IPS DF 4.7 (cell line): ENCODE measurements at regions not wholly inside any gene's neighbourhood (a gene's known extent, or its start where the extent isn't known, plus 50 kb on each side); places are given as distances from the start of the nearest gene placed in this dataset.
"Not testable (repeated sequence)": the region's sequence is repeated elsewhere in the genome, so short reads cannot be mapped to it uniquely, and the experiment has no call there.

ENCODE experiments used
- DNase-seq: peaks from one replicate; pipeline ENCODE4 v3.0.0-alpha.2; 2013; ENCODE audit warnings: low spot score; ENCODE audit errors: extremely low read depth

DNA sequence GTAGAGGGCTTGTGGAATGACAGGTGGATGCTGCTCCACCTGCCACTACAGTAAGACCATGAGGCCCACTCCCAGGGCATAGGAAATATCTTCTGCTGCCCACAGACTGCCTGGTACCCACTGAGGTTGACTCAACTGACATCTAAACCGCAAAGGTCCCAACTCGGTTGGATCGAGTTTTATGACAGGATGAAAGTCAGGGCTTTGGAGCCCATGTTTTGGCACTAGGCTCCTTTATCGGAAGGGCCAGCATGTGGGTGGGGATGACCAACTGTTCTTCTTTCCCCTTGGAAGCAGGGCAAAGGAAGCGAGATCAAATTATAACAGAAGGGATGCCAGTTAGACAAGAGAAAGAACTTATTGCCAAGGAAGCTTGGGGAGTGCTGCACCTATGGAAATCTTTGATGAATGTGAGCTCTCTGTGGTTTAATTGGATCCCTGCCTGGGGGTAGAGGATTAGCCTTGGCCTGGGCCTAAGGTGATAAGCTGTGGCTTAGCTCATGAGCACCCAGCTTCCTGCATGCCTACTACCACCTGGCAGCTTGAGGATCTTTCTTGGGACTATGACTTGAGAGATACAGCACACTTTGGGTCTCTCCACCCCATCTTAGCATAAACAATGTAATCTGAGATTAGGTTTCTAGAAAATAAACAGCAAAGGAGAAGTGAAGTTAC, 121.8 kb downstream of the KCNA5 start:
- no peak for DNase-seq

- DNase-seq, result no peak
Measured at GRCh38 chr12:5166976-5167375, 123.3 kb downstream of the KCNA5 start.

DNA sequence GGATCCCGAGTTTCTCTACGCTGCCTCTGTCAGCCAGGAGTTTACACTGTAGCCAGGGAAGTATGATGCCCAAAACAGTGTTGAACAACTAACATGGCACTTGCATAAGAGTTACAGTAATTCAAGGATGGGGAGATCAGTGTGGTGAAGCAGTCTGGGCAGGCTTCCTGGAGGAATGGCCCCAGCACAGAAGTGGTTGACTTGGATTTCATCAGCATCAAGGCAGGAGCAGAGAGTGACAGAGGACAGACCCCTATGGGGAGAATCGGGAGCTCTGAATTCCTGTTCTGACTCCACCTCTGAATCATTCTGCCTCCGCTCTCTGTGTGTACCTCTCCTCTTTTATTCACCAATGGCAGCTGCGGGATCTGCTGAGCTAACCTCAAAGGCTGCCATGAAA, 124.5 kb downstream of the KCNA5 start:
- DNase-seq, result no peak

GRCh38 chr12:5170844-5171243, 127.2 kb downstream of the KCNA5 start:
- no peak for DNase-seq

DNA sequence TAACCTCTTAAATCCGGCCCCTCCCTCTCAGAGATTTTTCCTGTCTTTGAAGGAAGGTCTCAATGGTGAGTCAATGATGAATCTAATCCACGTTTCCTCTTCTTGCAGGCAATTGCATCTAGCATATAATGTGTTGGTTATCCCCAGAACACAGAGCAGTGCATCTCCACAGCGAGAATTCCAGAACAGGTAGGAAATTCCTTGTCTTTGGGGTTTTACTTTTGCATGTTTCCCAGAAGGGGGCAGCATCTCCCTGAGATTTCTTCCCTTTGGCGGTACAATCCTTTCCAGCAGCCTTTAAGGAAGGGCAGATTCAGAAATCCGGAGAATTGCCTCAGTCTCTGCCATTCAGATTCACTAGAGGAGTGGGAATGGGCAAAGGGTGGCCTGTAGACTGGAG, 128.0 kb downstream of the KCNA5 start:
- peak; percentile 38 for DNase-seq

GRCh38 chr12:5172886-5173285, 129.2 kb downstream of the KCNA5 start:
- DNase-seq, result no peak

DNA sequence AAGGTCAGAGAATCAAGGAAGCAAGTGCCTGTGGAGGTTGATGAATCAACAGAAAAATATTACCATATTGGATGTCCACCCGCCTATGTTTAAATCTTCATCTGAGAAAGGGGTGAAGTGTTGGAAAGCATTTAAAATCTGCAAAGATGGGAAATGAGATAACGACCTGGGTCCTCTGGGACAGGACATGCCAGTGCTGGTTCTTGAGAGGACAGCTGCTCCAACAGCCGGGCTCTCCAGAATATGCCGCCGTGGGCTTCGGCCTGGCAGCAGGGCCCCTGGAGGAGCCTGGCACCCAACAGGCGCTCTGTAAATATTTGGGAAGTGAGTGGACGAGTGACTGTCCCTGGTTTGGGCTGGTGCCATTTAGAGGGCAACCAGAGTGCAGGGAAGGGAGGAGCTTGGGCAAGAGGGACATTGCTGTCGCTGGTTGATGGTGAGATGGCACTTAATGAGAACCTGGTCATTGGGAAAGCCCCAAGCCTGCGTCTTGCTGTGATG, 129.9 kb downstream of the KCNA5 start:
- no peak for DNase-seq

DNA sequence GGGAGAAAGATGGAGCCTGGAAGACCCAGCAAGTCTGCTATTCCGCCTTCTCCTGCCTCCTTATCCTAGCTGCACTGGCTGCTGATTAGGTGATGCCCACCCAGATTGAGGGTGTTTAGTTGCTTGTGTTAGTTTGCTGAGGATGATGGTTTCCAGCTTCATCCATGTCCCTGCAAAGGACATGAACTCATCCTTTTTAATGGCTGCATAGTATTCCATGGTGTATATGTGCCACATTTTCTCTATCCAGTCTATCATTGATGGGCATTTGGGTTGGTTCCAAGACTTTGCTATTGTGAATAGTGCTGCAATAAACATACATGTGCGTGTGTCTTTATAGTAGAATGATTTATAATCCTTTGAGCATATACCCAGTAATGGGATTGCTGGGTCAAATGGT, 131.7 kb downstream of the KCNA5 start:
- not testable (repeated sequence) for DNase-seq

DNA sequence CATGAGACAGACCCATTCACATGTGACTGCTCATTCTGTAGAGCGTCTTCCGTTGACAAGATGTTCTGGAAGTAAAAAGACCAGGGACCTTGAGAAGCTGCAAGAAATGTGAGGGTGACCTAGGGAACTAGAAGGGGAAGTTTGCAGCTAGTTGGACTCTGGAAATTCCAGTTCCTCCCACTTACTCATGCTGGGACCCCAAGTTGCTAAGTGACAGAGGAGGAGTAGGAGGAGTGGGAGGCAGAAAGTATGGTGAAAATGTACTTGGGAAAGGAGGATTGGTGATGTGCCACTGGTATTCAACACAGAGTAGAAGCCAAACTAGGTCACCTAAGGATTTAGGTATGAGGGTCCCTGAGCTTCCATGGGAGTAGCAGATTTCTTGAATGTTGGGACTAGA, 132.4 kb downstream of the KCNA5 start:
- no peak for DNase-seq

- DNase-seq, result no peak
Measured at GRCh38 chr12:5177096-5177495, 133.4 kb downstream of the KCNA5 start.

DNA sequence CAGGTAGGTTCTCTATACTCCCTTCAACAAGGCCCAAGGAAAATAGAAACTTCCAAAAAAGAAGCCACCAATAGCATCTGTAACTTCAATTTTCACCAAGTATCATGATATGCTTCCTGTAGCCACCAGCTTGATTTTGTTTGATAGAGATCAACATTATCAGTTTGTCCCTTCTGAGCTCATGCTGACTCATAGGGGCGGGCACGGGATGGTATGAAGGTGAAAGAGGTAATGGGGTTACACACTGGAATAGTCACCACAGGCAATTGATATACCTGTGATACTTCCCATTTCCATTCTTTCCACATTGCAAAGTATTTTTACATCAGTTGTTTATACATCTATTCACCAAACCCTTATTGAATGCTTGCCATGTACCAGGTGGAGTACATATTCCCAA, 134.1 kb downstream of the KCNA5 start:
- DNase-seq, result no peak

DNA sequence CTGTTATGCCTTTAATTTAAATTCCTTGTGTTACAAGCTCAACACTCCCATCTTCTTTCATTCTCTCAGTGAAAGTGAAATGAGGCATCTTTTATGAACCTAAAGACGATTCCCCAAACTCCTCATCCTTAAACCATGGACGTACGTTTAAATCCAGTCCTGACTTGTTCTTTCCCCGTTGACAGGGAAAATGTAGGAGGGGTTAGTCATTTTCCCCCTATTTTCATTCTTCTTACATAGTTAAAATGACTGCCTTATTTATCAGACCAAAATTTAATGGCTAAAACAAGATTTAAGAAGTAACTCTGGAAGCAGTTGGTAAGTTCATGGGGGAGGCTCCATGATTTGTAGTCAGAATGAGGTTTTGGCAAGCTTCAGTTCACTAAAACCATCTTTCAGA, 134.9 kb downstream of the KCNA5 start:
- no peak for DNase-seq

DNA sequence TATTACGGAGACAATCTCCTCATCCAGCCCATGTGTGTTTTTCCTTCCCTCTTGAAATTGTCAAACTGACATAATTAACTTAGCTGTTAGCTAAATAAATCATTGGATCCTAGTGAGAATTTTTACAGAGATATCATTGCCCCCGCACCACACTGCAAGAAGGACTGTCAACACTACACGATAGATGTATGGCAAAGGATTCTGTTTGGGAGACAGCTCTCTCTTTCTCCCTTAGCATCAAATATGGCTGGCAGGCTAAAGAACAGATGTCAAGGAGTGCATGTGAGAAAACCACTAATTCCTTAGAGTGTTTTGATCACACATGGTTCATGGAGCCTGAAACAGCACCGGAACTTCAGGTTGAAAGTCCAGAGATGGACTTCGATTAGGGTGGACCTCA, 136.8 kb downstream of the KCNA5 start:
- DNase-seq, result no peak

- no peak for DNase-seq
Measured at GRCh38 chr12:5184186-5184585, 140.5 kb downstream of the KCNA5 start.

DNA sequence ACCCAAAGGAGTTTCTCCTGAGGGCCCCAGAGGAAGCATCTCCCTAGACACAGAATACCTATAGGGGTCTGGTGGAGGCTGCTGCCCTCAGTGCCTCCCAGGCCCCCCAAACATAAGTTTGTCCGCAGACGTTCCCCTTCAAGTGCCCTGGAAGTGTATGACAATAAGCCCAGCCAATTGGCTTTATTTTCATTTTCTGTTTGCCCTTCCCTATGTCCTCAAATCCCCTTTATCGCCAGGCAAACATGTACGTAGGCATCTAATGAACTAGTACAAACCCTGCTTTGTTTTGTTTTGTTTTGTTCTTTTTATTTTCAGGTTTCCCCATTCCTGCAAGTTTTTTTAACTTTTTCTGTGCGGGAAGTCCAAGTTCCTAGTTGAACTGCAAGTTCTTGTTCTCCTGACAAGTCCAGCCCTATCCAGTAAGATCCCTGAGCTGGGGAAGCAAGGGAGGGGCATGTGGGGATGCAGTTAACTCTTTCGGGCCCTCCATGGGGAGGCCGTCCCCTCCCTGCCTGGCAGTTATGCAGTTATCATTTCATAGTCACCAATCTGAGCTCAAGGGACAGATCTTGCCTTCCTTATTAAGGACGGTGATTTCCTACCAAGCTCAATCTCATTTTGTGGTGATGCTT, 141.9 kb downstream of the KCNA5 start:
- DNase-seq, result no peak

GRCh38 chr12:5186715-5187114, 143.0 kb downstream of the KCNA5 start:
- DNase-seq, result no peak

DNA sequence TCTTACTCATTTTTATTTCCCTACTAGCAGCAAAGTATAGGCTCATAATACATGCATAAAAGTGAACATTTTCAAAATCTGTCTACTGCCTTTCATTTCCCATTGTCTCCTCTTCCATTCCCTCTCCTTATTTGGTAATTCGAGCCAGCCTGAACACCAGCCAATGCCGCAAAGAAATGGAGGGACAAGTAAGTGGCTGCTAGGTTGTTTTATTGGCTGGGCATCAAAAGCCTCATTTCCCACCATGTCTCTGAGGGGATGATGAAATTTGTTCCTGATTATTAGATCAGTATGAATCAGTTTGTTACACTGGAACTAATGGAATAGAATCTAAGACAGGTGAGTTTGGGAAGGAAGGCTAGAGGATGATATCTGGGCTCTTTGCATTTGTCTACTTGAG, 143.5 kb downstream of the KCNA5 start:
- no peak for DNase-seq

DNA sequence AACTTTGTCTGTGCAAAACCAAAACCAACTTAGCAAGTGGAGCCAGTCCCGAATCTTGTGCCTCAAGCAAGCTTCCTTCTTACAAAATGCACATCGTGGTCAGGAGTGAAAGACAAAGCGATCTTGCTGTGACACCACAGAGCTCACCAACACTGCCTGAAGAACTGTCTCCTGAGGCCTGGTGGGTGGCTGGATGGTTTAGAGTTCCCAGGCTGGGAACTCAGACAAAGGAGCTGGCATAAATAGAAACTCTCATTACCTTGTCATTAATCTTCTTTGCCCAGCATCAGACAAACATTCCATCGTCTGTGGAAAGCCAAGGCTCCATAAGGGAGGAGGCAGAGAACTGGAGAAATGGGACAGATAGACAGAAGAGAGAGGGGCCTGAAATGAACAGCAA, 144.8 kb downstream of the KCNA5 start:
- DNase-seq, result no peak

- no peak for DNase-seq
Measured at GRCh38 chr12:5189173-5189572, 145.5 kb downstream of the KCNA5 start.

GRCh38 chr12:5191803-5192538, 148.3 kb downstream of the KCNA5 start:
- no peak for DNase-seq

- no peak for DNase-seq
Measured at GRCh38 chr12:5192726-5193125, 149.0 kb downstream of the KCNA5 start.

- DNase-seq, result no peak
Measured at GRCh38 chr12:5194306-5194705, 150.6 kb downstream of the KCNA5 start.

DNA sequence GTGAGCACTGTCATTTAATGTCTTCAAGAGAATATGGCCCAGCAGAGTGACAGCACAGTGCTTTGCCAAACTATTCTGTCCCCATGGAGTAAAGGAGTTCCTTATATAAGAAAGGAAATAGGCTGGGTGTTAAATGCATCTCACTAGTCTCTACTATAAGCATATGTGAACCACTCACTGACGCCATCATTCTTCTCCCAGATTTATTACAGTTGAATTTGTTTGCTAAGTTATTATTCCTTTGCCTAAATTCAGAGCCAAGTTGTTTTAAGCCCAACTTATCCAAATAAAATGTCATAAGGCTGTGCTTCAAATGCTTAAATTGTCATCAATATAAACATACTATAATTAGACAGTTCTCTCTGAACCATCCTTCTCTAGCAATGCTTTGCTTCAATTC, 151.6 kb downstream of the KCNA5 start:
- DNase-seq, result no peak
